Tibial nerve (tissue), 4 donors: ENCODE measurements at regions not wholly inside any gene's neighbourhood (a gene's known extent, or its start where the extent isn't known, plus 50 kb on each side); places are given as distances from the start of the nearest gene placed in this dataset.

Experiments used
- DNase-seq, 2 donors: peaks; one replicate each; pipeline ENCODE4 v3.0.0-alpha.2; 2019; ENCODE audit warnings: low spot score in 2 of 2
- H3K27ac ChIP-seq, 4 donors: fragments of 200-600 bp; sonication (generic) in 3 of 4; one replicate each; pipeline ENCODE4 v1.5.1; 2017 to 2019; ENCODE audit warnings: mild to moderate bottlenecking in 1 of 4
- H3K27me3 ChIP-seq, 2 donors: fragments of 200-600 bp; sonication (generic) in 1 of 2; one replicate each; pipeline versions ENCODE4 v1.5.1 to v1.6.0; 2017 to 2019
- H3K36me3 ChIP-seq, 3 donors: fragments of 200-600 bp; sonication (generic); one replicate each; pipeline ENCODE4 v1.5.1; 2018 to 2019
- H3K4me1 ChIP-seq, 4 donors: fragments of 200-600 bp; sonication (generic) in 3 of 4; one replicate each; pipeline ENCODE4 v1.5.1; 2017 to 2019
- H3K4me3 ChIP-seq, 4 donors: fragments of 200-600 bp; sonication (generic) in 3 of 4; one replicate each; pipeline ENCODE4 v1.5.1; 2017 to 2019; ENCODE audit warnings: mild to moderate bottlenecking in 1 of 4, moderate library complexity in 1 of 4
- H3K9me3 ChIP-seq, 4 donors: fragments of 200-600 bp; sonication (generic) in 3 of 4; one replicate each; pipeline ENCODE4 v1.5.1; 2017 to 2019
- CTCF ChIP-seq, 5 experiments: fragments of 200-600 bp in 3 of 5; fragments of 450-650 bp in 2 of 5; sonication (generic) in 3 of 5; IDR thresholded peaks; one replicate each; pipeline ENCODE4 v1.5.1; 2016 to 2019; ENCODE audit warnings: antibody characterized with exemption in 5 of 5, mild to moderate bottlenecking in 3 of 5, moderate library complexity in 2 of 5
- EP300 ChIP-seq, 2 donors: sonication (generic); formaldehyde crosslinking; IDR thresholded peaks; one replicate each; pipeline ENCODE4 v1.6.1; 2017; ENCODE audit warnings: antibody characterized with exemption in 2 of 2, mild to moderate bottlenecking in 1 of 2
- POLR2A ChIP-seq, 2 donors: fragments of 450-650 bp; IDR thresholded peaks; one replicate each; pipeline ENCODE4 v1.6.1; 2017; ENCODE audit warnings: antibody characterized with exemption in 2 of 2, mild to moderate bottlenecking in 2 of 2, moderate library complexity in 2 of 2
- WGBS, 2 donors: methylation state at CpG; one replicate each; pipeline ENCODE4 v1.1.5; 2018; 5-methylcytosine and 5-hydroxymethylcytosine counted together

- Histone ChIP-seq H3K9me3 (no peaks in the 10 kb centered on the region), H3K27ac (no peak overlapping the region), H3K4me3 (no peak overlapping the region), H3K4me1 (no peaks in the 10 kb centered on the region), H3K27me3 (no peaks in the 10 kb centered on the region), H3K36me3 (no peaks in the 10 kb centered on the region)
- 59 to 74% methylated on average over 2 of the region's 2 CpGs for WGBS, 2 donors
- TF ChIP-seq CTCF (IDR thresholded peaks at IDR 0.05) (no peak), EP300 (IDR thresholded peaks at IDR 0.05) (no peak), POLR2A (IDR thresholded peaks at IDR 0.05) (no peak)
- no peak for DNase-seq
Measured at GRCh38 chr7:8373851-8374250, 59.6 kb upstream of the NXPH1 start.

- no peak for TF ChIP-seq CTCF (IDR thresholded peaks at IDR 0.05)
- no peak for TF ChIP-seq EP300 (IDR thresholded peaks at IDR 0.05)
- TF ChIP-seq POLR2A (IDR thresholded peaks at IDR 0.05), result no peak
- no peak for DNase-seq
- no peak overlapping the region for H3K4me3 ChIP-seq
Measured at GRCh38 chr7:8378349-8379019, 54.9 kb upstream of the NXPH1 start.

GRCh38 chr7:8379264-8379663, 54.1 kb upstream of the NXPH1 start:
- Histone ChIP-seq H3K27ac (peak overlapping the region in 1 of 4 donors; percentile 17), H3K9me3 (no peaks in the 10 kb centered on the region), H3K36me3 (no peaks in the 10 kb centered on the region), H3K4me3 (no peak overlapping the region), H3K27me3 (no peaks in the 10 kb centered on the region), H3K4me1 (no peaks in the 10 kb centered on the region)
- no peak for TF ChIP-seq CTCF (IDR thresholded peaks at IDR 0.05)
- no peak for TF ChIP-seq POLR2A (IDR thresholded peaks at IDR 0.05)
- TF ChIP-seq EP300 (IDR thresholded peaks at IDR 0.05), result no peak
- DNase-seq, result no peak
- 46 to 54% methylated on average over 6 of the region's 6 CpGs for WGBS, 2 donors

More at GRCh38 chr7:8378349-8379019, 54.9 kb upstream of the NXPH1 start:
- Histone ChIP-seq H3K27me3 (no peaks in the 10 kb centered on the region), H3K36me3 (no peaks in the 10 kb centered on the region), H3K4me1 (no peaks in the 10 kb centered on the region), H3K27ac (no peak overlapping the region), H3K9me3 (no peaks in the 10 kb centered on the region)

- no peak for DNase-seq
- no peaks in the 10 kb centered on the region for H3K9me3 ChIP-seq
- no peak for TF ChIP-seq CTCF (IDR thresholded peaks at IDR 0.05)
- no peak for TF ChIP-seq EP300 (IDR thresholded peaks at IDR 0.05)
- TF ChIP-seq POLR2A (IDR thresholded peaks at IDR 0.05), result no peak
- no peaks in the 10 kb centered on the region for H3K4me1 ChIP-seq
- no peak overlapping the region for H3K4me3 ChIP-seq
- no peaks in the 10 kb centered on the region for H3K27me3 ChIP-seq
- 85 to 94% methylated on average over 1 of the region's 1 CpG for WGBS, 2 donors
- no peaks in the 10 kb centered on the region for H3K36me3 ChIP-seq
- H3K27ac ChIP-seq, result no peak overlapping the region
Measured at GRCh38 chr7:8380130-8380529, 53.3 kb upstream of the NXPH1 start.

- H3K27me3 ChIP-seq, result no peaks in the 10 kb centered on the region
- H3K9me3 ChIP-seq, result no peaks in the 10 kb centered on the region
- TF ChIP-seq EP300 (IDR thresholded peaks at IDR 0.05), result no peak
- no peaks in the 10 kb centered on the region for H3K4me1 ChIP-seq
- DNase-seq, result no peak
- no peaks in the 10 kb centered on the region for H3K36me3 ChIP-seq
- H3K27ac ChIP-seq, result peak overlapping the region in 1 of 4 donors; percentile 13
- WGBS, 2 donors, result 27 to 37% methylated on average over 4 of the region's 4 CpGs
- H3K4me3 ChIP-seq, result no peak overlapping the region
Measured at GRCh38 chr7:8382004-8382730, 51.2 kb upstream of the NXPH1 start.
